ENCODE measurements at regions not wholly inside any gene's neighbourhood (a gene's known extent, or its start where the extent isn't known, plus 50 kb on each side); places are given as distances from the start of the nearest gene placed in this dataset.

DNA sequence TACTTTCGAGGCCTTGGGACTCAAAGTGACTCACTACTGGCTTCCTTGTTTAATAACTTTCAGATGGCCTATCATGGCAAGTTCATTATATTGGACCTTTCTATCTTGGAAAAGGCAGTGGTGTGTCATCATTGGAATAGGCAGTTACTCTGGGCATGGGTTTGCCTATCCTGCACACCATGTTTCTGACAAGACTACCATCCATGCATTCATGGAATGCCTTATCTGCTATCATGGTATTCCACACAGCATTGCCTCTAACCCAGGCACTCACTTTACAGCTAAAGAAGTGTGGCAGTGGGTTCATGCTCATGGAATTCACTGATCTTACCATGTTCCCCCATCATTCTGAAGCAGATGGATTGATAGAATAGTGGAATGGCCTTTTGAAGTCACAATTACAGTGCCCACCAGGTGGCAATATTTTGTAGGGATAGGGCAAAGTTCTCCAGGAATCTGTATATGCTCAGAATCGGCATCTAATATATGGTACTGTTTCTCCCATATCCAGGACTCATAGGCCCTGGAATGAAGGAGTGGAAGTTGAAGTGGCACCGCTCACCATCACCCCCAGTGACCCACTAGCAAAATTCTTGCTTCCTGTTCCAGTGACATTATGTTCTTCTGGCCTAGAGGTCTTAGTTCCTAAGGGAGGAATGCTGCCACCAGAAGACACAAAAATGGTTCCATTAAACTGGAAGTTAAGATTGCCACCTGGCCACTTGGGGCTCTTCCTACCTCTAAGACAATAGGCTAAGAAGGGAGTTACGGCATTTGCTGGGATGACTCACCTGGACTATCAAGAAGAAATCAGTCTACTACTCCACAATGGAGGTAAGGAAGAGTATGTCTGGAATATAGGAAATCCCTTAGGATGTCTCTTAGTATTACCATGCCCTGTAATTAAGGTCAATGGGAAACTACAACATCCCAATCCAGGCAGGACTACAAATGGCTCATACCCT is 1161.4 kb downstream of the SI start:
- peak; percentile 28 for DNase-seq

DNA sequence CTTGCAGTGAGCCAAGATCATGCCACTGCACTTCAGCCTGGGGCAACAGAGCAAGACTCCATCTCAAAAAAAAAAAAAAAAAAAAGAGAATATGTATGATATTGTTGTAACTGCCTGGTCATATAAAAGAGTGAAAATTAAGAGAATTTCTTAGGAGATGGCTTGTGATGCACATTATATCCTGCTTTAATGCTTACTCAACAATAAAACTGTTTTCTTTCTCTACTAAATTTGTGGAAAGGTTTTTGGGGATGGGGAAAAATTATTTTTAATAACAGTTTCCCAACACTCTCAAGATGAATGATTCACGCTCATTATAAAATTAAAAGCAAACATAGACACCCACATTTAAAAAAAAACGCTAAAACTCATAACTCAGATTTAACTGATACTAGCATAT is 1163.0 kb downstream of the SI start:
- no peak for DNase-seq

DNA sequence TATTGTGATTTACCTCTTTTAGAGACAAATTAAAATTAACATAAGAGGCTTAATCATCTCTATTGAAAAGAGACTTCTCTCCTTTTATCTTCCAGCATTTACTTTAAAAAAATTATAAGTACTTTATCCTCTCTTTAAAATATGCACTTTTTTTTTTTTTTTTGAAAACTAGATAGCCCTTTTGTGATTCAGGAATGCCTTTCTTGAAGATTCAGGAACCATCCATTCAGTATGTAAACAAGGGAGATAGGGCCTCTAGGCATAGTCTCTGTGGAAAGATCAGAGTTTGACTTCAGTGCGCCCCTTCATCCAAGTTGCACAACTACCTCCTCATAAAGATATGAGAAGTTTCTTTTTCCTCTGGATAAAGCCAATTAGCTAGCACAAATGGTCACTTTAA is 1163.7 kb downstream of the SI start:
- no peak for DNase-seq

- DNase-seq: no peak
These were observed 1186.5 kb downstream of the SI start for GRCh38 chr3:163891771-163892170.

DNA sequence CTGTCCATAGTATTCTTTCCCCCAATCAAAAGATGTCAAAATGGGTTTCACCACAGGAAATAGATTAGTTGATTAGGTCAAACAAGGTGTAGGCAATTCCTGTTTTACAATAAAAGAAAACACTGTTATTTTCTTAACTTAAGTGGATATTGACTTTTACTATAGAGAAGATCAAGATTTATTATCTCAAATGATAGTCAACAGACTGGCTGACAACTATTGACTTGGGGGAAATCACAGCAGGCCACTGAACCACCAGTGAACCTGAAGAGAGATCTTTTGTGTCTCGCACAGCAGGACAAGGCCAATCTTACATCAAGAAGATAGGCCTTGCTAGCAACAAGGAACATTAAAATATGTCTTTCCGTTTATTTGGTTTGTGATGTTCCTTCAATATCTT is 1187.6 kb downstream of the SI start:
- no peak for DNase-seq

- DNase-seq: no peak
These were observed 1199.1 kb downstream of the SI start for GRCh38 chr3:163879172-163879571.

- DNase-seq: no peak
These were observed 1199.9 kb downstream of the SI start for GRCh38 chr3:163878396-163878795.

GRCh38 chr3:163877805-163878204 is 1200.5 kb downstream of the SI start:
- no peak for DNase-seq

GRCh38 chr3:163863146-163863545 is 1215.2 kb downstream of the SI start:
- DNase-seq: no peak

DNA sequence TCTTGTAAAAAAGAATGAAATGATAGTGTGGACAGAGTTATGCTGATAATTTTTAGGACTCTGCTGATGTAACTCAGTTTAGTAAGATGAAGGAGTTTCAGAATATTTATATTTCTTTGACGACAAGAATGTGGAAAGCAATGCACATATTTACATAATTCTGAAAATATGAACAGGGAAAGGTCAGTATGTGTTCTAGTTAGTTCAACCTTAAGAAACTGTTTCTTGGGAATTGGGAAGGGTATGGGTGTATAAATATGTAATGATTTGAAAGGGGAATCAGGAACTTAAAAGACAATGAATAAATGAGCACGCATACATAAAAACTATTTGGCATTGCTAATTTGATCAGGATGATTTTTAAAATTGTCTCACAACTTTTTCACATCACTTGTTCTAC is 1226.1 kb downstream of the SI start:
- DNase-seq: no peak

DNA sequence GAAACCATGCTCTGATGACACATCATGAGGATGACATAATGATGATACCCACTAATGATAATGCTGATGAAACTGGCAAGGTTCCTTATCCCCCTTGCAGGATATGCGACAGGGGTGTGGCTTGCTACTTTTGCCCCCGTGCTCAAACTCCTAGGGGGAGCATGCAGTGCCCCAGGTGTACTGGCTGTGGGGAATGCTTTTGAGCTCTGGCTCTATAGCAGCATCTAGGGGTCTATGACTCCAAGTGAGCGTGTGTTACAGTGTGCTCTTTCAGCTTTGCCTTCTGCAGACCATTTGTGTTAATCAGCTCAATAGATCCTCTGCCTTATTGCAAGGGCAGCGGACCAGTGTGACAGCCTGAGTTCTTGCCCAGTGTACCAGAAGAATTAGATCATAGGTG is 1239.5 kb downstream of the SI start:
- no peak for DNase-seq

DNA sequence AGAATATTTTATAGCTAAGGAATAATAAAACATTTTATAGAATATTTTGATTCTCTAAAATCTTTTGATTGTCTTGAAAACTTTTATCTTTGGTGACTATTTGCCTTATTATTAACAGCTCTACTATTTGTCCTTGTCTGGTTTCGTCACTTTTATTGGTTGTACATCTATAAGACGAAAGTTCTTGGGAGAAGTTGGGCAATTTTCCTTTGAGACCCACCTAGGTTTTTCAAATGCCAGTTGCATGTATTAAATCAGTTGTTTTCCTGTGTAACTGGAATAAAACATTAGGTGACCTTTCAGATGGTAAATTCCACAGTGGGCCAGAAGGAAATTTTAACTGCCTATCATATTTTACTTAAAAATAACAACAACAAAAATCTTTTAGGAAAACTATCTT is 1245.7 kb downstream of the SI start:
- no peak for DNase-seq

- no peak for DNase-seq
These were observed 1256.5 kb downstream of the SI start for GRCh38 chr3:163821841-163822240.

DNA sequence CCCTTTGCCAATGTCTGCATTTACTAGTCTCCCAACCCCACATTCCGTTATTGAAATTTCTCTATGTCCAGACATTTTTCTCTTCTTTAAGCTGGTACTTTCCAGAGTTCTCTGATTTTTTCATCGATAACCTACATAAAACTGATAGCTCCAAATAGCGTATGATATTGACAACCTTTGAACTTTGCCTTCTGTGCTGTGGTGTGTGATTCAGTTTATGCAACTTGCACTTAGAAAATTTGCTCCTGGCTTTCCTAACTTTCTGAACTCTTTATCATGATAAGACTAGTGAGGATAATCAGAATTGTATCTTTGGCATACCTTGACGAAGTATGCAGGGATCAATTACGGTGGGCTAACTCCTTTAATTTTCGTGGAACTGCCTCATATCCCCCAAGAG is 1261.3 kb downstream of the SI start:
- no peak for DNase-seq

GRCh38 chr3:163813935-163814334 is 1264.4 kb downstream of the SI start:
- no peak for DNase-seq

DNA sequence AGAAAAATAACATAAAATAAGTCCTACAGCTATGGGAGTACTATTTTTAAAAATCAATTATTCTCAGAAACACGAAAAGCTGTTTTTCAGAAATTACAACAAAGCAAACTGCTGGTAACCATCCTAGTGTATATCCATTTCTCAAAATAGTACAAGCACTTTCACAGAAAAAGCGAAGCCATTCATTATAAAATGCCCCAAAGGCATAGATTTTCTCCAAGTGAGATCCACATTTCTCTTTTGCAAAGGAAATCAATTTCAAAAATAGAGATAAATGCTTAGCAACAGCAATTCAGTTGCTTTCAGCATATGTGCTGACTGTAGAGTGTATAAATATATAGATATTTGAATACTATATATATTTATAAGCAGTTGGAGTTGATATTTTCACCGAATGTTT is 1266.3 kb downstream of the SI start:
- DNase-seq: no peak

DNA sequence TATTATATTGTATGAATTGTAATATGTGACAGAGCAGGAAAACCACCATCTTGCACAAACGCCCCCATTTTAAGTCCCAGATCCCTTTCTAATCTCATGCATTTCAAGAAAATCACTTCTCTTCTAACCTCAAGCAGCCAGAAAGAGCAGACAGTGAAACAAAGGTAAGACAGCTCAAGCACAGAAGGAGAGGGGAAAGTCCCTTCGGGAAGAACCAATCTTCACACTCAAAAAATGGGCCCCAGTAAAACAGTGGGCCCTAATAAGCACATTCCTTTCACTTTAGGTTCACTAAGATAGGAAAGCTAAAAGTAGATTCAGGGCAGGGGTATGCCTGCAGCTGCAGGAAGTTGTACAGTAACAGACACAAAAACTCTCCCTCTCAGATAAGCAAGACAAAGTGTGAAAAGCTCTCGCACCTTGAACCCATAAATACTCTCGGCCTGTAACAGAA is 1268.7 kb downstream of the SI start:
- DNase-seq: no peak

DNA sequence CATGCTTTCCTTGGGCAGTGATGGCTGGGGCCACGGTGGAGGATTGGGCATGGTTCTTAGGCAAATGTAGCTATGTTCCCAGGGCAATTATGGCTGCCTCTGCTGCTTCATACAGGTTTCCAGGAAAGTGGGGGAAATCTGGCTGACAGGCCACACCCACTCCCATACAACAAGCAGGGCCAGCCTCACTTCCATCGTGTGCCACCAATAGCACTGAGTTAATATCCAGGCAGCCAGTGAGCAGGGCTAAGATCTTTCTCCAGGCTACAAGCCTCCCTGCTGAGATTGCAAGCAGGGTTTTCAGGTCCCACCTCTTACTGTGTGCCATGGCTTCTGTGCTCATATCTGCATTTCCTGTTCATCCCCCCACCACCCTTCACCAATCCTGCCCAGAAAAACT is 1291.9 kb downstream of the SI start:
- no peak for DNase-seq

DNA sequence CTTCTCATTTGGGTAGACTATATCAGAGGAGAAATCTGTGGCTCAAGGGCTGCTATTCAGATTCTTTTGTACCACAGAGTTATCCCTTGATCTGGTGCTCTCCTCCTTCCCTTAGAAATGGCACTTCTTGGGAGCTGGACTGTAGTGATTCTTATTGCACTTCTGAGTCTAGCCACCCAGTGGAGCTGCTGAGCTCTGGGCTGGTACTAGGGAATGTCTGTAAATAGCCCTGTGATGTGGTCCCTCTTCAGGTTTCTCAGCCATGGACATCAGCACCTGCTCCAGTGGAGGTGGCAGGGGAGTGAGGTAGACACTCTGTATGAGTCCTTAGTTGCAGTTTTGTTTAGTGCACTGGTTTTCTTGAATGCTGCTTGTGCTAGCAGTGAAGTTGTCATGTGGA is 1292.6 kb downstream of the SI start:
- DNase-seq: no peak

GRCh38 chr3:163779396-163780344 is 1298.6 kb downstream of the SI start:
- no peak for DNase-seq

- DNase-seq: no peak
These were observed 1301.6 kb downstream of the SI start for GRCh38 chr3:163776743-163777142.

GRCh38 chr3:163773136-163773535 is 1305.2 kb downstream of the SI start:
- no peak for DNase-seq

DNA sequence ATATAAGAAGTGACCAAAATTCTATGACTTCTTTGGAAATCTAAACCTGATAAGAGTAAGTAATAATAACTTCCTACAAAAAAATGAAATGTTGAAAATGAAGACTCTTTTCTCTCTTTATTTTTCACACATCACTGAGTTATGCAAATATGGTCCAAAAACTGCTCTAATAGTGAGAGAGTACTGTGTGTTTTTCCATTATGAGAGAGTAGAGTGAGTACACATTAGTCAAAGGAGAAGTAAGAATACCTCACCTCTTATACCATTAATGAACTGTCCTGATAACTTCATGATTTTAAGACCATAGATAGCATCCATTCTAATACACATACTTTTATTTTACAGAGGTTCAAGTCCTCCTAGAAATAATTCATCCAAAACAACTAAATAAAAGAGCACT is 1310.2 kb downstream of the SI start:
- DNase-seq: no peak

DNA sequence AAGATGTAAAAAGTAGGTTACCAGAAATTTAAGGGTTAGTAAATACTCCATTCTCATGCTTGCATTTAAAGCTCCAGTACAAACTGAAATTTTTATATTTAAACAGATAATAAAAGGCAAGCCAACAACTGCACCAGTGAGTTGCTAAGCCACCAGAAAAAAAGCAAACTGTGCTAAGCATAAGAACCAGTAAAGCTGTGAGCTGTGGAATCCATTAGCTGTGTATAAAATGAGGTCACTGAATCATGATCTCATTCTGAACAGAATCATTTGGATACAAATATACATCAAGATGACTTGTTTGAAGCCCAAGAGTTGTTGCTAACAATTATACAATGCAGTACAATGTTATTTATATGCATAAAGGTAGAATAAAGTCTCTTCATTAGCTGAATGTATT is 1312.2 kb downstream of the SI start:
- no peak for DNase-seq
